HG02943 (cell line): ENCODE measurements at regions not wholly inside any gene's neighbourhood (a gene's known extent, or its start where the extent isn't known, plus 50 kb on each side); places are given as distances from the start of the nearest gene placed in this dataset.

ENCODE experiments used
- ATAC-seq: cut with Tn5 transposase; IDR thresholded peaks from one replicate; pipeline ENCODE4 v1.9.1; 2021; ENCODE audit warnings: mild to moderate bottlenecking, low read depth, moderate library complexity; ENCODE audit not compliant: unreplicated experiment

DNA sequence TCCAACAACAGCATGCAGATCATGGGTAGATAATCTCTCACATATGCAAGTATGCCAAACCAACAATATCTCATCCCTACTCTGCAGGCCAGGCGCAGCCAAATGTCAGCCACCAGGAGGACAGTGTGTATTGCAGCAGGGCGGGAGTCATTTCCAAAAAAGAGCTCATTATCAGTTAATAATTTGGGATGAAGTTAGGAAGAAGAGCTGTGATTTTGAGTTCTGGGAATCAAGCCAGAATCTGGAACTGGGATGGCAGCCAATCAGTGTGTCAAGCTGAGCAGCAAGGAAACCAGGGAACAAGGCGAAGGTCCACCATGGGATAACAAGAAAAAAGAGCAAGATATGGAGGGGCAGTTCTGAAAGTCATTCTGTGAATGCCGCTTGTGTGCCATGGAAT is 88.2 kb upstream of the CAMK2D start:
- ATAC-seq = no peak

DNA sequence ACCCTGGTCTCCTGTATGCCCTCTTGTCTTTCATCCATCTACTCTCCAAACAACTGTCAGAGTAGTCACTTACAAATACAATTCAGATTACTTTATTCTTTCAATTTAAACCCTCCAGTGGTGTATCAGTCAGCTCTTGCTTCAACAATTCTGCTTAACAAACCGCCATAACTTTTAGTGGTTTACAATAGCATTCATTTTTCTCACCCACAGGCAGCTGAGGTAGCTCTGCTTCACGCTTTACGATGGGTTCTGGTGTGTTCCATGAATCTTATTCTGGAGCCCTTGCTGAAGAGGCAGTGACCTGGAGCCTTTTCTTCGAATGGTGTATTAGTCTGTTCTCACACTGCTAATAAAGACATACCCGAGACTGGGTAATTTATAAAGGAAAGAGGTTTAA is 86.2 kb upstream of the CAMK2D start:
- no peak for ATAC-seq

DNA sequence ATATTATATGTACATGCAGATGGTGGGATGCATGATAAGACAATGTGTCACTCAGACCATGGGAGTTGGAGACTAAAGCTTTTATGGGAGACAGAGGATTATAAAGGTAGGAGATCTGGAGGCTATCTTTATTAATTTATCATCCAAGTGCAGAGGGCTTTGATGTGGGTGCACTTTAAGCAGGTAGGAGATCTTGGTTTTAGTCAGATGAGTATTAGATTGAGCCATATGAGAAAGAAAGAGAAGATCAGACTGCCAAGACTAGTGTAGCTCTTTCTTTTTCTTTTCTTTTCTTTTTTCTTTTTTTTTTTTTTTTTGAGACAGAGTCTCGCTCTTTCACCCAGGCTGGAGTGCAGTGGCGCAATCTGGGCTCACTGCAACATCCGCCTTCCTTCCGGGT is 84.9 kb upstream of the CAMK2D start:
- no peak for ATAC-seq

DNA sequence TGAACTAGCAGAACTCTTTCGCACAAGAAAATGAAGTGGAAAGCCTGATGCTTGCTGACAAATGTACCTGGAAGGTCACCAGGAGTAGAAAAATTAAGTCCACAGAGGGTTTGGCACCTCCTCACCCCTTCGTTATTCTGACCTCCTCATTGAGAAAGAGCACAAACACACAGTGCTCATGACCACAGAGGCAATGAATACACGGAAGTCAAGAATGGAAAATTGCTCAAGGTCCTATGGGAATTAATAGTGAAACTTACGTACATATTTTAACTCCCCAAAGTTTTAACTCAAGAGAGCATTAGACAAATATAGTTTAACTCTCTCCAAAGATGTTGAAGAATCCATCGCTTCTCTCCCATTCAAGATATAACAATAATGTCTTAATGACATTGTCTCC is 83.6 kb upstream of the CAMK2D start:
- ATAC-seq = no peak

DNA sequence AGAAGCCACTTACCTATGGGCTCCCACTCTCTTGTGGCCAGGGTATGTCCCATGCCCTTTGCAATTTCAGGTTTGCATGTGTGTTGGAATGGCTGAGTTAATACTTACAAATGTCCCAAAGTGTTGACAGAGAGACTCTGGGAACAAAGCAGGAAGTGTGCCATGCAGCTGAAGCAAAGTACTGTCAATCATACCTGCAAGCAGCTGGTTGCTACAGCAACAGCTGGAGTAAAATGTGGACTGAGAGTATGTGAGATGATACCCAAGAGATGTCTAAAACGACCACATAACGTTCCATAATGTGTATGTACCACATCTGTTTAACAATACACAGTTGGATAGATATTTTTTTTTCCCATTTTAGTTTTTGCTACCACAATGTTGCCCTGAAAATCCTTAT is 82.8 kb upstream of the CAMK2D start:
- peak; percentile 57 for ATAC-seq

DNA sequence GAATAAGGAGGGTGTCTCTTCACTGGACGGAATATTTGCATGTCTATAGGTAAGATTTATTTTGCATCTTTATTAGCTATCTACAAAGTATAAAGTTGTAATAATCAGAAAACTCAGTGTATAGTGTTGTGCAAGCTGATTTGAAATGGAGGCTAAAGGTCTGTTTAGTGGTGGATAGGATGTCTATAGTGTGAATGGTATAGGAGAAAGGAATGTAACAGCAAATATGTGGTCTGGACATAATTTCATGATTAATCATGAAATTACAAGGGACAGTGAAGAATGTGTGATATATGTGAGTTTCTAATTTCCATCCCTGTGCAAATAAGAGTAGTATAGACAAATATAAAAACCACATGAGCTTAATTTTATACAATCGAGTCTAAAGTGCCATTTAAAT is 79.3 kb upstream of the CAMK2D start:
- no peak for ATAC-seq

DNA sequence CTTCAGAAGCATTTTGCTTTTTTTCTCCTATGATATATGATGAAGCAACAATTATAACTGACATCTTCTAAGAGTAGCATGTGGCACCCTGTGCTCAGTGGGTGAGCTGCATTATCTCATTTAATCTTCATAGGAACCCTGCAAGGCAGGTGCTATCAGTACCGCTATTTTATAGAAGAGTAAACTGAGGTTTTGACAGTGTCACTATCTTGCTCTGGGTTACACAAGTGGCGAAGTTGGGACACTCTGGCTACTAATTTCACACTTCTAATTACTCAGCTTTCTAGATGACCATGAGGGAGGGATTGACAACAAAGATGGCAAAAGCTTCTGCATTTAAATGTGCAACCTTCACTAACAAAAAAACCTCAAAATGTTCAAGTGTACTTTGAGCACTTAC is 76.9 kb upstream of the CAMK2D start:
- ATAC-seq = no peak

DNA sequence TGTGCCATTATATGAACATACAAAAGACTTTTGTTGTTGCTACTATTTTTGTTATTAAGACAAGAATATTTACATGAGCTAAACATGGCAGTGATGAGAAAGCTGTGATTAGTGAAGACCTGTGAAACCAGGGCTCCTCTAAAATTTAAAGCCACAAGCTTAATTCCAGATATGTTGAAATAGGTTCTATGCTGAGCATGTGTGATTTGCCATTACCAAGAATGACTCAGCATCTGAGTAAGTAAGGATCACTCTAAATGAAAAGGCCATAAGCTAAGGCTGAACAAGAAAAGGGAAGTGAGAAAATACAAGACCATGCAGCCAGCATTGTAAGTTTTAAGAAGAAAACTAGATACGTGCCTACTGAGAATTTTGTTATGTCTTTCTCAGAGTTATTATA is 75.9 kb upstream of the CAMK2D start:
- ATAC-seq = peak; percentile 100

DNA sequence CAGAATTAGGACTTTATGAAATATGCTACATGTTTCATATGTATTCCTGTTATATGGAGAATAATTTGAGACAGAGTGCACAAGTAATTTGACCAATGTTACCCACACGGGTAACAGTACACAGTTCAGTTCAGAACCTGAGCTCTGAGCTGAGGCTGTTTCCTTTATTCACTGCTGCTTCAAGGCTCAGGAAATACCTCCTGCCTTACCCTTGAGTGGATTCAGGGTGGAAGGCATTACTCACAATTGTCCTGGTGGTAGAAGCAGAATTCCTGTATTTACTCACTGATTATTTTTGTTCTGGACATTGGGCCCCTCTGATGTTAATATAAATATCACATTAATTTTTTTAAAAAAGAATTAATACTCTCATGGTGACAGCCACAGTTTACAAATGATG is 73.5 kb upstream of the CAMK2D start:
- no peak for ATAC-seq

DNA sequence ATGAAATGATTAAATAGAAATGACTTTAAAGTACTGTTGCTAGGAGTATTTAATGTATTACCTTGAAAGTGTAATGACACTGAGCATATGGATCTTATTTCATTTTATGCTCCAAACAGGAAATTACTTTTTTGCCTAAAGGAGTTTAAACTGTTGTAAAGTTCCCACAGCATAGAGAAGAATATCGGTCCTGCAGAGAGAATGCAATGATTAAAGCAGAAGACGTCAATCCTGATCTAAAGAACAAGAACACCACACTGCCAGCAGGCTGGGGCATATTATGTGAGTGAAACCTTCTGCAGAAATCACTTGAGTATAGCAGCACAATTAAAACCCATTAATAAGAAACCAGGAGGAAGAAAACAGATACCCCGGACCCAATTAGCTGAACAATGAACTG is 72.8 kb upstream of the CAMK2D start:
- ATAC-seq = no peak

DNA sequence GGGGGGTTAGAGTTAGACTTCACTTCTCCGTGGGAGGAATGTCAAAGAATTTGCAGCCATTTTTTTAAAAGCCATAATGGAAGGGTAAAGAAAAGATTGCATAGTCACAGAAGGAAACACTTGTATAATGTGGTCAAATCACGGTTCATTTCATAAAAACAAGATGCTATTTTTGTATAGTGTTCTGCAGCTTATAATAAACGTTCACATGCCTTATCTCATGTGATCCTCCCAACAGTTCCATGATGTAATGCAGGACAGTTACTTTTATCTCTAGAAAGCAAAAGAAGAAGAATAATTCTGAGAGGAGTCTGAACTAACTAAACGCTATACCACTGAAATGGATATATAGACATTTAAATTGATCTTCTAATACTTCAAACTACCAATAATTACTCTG is 71.3 kb upstream of the CAMK2D start:
- ATAC-seq = no peak

DNA sequence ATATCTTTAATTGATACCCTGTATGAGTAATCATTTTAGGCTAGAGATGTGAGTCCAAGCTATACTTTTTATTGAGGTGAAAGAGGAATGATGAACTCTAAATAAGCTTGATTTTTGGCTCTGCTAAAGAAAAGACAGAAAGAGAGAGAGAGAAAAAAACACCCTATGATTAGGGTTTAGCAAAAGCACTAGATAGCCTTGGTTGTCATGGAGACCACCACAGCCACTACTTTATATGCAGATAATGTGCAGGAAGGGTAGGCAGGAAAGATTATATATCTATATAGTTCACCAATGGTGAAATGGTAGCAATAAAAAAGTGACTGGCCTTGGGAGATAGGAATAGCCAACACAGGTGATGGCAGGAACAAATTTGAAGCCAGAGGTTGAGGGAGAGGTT is 69.9 kb upstream of the CAMK2D start:
- no peak for ATAC-seq

DNA sequence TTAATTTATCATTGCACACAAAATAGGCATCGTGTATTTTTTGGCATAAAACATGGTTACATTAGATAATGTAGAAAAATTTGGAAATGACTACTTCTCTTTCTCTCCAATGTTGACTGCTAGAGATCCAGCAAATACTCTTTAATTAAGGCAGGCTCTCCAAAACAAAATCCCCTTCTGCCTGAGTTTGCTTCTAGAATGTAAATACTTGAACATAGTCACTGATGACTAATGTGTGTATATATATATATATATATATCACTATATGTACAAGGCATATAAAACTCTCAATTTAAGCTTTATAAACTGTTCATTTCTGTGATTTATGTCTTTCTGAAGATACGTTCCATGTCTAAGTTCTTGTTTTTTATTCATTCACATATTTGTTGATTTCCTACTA is 67.2 kb upstream of the CAMK2D start:
- no peak for ATAC-seq

DNA sequence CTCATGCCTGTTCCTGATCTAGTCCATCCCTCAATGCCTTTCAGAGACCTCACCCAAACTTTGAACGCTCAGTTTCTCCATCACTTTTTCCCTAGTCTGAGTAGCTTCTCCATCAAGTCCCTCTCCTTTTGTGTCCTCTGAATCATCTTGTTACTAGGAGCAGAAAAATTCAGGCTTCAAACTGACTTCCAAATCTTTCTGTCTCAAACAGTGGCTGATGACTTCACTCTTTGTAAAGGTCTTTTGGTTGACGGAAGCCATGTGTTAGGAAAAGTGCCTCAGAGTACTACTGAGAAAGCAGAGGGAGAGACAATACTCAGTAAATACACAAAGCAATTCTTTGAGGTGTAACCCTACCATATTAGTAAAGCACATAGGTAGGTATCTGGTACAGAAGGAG is 65.7 kb upstream of the CAMK2D start:
- no peak for ATAC-seq

DNA sequence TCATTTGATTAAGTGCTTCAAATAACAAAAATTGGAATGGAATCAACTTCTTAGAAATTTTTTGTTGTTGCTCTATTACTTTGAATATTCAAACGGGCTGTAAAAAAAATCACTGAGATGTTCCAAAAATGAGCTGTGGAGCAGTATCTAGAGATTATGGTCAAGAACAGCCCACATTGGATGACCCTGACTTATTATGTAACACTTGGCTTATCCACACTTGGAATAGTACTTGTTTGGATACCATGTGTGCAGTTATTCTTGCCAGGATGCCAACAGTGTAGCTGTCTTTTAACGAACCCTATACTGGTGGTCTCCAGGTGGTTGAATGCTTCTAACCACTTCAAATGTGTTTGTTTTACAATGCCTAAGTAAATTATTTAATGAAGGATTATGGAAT is 64.9 kb upstream of the CAMK2D start:
- ATAC-seq = no peak

DNA sequence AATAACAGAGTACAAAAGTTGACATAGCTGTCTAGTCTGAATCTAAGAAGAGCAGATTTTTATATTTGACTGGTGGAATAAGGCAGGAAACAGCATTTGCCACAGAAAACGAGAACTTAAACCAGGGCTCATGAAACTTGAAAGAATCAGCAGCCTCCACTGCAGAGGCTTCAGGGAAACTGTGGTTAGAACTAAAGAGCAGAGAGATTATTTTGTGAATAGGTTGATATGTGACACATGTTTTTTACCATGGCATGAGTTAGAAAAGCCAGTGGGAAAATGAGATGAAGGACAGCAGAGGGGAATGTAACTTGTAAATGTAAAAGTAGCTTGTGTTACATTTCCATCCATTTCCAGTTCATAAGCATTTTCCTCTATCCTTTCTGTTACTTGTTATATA is 63.7 kb upstream of the CAMK2D start:
- ATAC-seq = peak; percentile 56

DNA sequence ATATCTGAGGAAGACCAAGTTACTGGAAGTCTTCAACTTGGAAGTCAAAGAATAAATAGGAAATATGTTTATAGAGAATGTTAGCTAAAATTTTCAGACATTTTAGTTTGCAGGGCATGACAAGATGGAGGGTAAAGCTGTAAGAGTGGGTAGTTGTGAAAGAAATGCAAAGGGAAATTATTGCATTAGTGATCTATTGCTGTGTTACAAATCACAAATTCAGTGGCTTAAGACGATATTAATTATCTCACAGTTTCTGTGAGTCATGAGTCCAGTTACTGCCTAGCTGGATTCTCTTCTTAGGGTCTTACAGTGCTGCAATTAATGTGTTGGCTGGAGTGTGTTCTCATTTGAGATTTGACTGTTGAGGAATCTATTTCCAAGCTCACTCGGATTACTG is 62.9 kb upstream of the CAMK2D start:
- ATAC-seq = no peak

DNA sequence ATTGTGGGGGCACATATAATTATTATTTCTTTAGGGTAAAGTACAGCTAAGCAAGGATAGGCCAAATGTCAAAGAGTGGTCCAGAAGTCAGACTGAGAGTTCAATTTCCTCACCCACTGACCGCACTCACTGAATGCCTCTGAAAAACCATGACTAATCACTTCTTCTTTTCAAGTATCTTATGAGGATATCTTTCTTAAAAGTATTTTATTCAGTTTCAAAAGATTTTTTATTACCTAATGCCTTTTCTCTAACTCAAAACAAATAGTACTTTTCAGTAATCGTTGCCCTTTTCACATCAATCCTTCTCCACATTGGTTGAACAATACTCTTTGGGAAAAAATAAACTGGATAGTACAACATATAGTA is 61.7 kb upstream of the CAMK2D start:
- ATAC-seq = peak; percentile 59

DNA sequence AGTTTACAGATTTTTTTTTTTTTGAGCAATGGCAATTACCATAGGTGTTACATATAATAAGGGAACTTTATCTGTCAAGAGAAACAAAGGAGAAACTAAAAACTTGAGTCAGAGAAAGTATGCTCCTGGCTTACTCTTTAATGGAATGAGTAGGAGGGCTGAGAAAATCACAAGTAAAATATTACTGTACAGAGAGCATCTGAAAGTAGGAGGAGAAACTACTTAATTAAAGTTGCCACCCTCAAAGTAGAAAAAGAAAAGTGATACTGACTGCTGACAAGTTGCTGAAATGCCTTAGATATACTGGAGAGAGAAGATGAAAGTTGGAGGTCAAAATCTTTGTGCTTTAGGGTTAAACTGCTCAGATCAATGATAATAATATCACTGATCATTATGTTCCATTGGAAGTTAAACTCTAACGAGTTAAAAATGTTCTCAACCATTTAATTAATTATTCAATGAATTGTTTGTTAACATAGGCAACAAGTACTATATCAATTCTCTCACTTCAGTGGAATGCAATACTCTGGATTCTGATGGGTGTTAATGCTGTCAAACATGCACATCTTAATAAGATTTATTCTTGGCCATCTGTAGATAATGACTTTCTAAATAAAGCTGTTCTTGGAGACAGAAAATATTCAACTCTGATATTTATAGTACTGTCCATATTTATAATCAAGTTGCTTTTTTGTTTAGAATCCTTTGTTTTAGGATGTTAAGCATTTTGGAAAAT is 61.2 kb upstream of the CAMK2D start:
- ATAC-seq = peak; percentile 70

DNA sequence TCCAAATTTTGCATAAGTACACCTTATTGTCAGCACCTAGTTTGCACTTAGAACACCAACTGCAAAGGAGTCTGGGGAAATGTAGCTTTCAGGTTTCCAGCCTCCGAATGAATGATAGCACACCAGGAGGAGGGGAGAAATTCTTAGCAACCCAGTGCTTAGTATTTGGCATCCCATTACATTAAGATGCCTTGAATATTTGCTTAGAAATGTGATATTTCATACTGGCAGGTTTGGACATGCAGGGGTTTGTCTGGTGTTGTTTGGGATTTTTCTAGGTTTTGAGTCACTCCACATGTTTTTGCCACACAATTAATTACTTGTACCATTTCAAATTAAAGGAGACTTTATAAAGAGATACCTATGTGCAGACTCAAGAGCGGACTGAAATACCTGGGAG is 60.3 kb upstream of the CAMK2D start:
- no peak for ATAC-seq

DNA sequence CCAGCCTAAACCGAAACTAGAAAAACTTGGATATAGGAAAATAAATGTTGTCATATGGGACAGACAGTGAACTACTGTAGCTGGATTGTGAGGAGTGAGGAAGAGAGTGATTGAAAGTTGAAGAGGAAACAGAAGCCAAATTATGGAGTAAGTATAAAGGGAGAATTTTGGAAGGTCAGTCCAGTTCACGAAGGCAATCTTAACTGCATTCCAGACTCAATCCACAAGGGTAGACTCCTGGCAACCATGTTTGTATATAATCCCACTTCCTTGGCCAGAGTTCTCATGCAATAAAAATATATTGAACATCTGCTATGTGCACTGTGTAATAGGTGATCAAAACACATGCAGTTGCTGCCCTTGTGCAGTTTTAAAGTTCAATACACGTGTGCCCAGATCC is 58.6 kb upstream of the CAMK2D start:
- no peak for ATAC-seq

DNA sequence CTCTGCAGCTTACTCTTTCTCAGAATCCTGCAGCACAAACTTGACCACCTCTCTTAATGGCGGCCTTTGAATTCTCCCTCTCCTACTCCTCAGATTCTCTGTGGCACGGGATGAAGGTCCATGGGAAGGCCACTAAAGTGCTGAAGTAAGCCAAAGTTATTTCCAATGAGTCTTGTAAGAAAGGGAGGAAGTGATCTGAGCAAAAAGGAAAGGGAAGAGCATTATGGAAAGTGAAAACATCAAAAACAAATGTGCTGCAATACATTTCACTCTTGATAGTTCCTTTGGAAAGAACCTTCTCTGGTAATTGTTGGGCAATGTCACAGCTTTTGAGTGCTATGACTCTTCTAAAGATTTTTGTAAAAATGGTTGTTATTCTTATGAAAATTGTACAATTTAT is 54.3 kb upstream of the CAMK2D start:
- ATAC-seq = no peak

DNA sequence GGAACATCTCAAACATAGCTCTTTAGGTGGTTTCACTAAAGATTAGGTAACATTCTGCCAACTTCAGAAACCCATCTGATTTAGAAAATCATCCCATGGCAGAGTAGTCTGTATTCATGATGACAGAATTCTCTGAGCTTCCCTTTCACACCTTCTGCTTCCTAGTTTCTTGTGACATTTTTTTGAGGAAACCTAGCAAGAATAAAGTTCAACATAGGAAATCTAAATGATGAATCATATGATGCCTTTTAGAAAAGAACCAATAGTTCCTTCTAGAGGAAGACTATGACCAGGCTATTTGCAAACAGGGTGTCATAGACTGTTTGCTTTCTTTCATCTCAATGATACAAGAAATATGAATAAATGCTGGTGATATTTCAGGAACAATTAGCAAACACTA is 49.8 kb upstream of the CAMK2D start:
- no peak for ATAC-seq
